Colonic mucosa (tissue), 4 donors: ENCODE measurements at regions not wholly inside any gene's neighbourhood (a gene's known extent, or its start where the extent isn't known, plus 50 kb on each side); places are given as distances from the start of the nearest gene placed in this dataset.

Experiments used
- DNase-seq: peaks from one replicate; pipeline ENCODE4 v3.0.0-alpha.2; 2020
- H3K27ac ChIP-seq: fragments of 200-600 bp; one replicate; pipeline ENCODE4 v1.8.0; 2021
- H3K27me3 ChIP-seq: fragments of 200-600 bp; one replicate; pipeline ENCODE4 v1.8.0; 2021
- H3K36me3 ChIP-seq: fragments of 200-600 bp; one replicate; pipeline ENCODE4 v1.8.0; 2021
- H3K4me1 ChIP-seq: fragments of 200-600 bp; one replicate; pipeline ENCODE4 v1.8.0; 2021; ENCODE audit warnings: mild to moderate bottlenecking
- H3K4me3 ChIP-seq: fragments of 200-600 bp; one replicate; pipeline ENCODE4 v1.8.0; 2021
- H3K9ac ChIP-seq, 2 donors: one replicate each; pipeline ENCODE4 v1.7.0; 2013; ENCODE audit warnings: control low read depth in 2 of 2, low read depth in 2 of 2, low read length in 2 of 2
- H3K9me3 ChIP-seq: fragments of 200-600 bp; one replicate; pipeline ENCODE4 v1.8.0; 2021
- intact Hi-C: fragments of 100-400 bp; cut with DNase I; formaldehyde crosslinking; loops from one replicate; pipeline ENCODE4 v1.14.1; 2022
- TF ChIP-seq, protein P1 (sequence below): fragments of 200-600 bp; IDR thresholded peaks from one replicate; pipeline ENCODE4 v1.8.0; 2022; ENCODE audit warnings: antibody characterized with exemption, mild to moderate bottlenecking
- donor health status: healthy.
- donor health status: DM: no; HTN: no; CAD: no.
- donor health status: DM: no; HTN: no; CAD: no.

DNA sequence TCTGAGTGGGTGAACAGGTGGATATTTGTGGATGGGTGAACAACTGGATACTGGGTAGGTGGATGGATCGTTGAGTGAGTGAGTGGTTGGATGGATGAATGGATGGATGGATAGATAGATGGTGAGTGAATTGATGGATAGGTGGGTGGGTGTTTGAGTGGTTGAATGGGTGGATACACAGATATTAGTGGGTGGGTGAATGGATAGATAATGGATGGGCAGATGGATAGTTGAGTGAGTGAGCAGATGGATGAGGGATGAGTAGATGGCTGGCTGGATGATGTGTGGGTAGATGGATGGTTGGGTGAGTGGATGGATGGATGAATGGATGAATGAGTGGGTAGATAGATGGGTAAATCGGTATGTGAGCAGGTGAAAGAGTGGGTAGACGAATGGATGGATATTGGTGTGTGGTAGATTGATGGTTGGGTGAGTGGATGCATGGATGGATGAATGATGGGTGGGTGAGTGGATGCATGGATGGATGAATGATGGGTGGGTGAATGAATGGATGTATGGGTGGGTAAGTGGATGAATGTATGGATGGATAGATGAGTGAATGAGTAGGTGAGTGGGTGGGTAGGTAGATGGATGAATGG is 406.7 kb downstream of the MN1 start:
- Histone ChIP-seq H3K4me1 (no peaks in the 10 kb centered on the region), H3K36me3 (no peaks in the 10 kb centered on the region), H3K27ac (no peak overlapping the region), H3K9me3 (no peaks in the 10 kb centered on the region), H3K9ac (no peak overlapping the region), H3K4me3 (no peak overlapping the region), H3K27me3 (no peaks in the 10 kb centered on the region)
- TF ChIP-seq, protein P1, sequence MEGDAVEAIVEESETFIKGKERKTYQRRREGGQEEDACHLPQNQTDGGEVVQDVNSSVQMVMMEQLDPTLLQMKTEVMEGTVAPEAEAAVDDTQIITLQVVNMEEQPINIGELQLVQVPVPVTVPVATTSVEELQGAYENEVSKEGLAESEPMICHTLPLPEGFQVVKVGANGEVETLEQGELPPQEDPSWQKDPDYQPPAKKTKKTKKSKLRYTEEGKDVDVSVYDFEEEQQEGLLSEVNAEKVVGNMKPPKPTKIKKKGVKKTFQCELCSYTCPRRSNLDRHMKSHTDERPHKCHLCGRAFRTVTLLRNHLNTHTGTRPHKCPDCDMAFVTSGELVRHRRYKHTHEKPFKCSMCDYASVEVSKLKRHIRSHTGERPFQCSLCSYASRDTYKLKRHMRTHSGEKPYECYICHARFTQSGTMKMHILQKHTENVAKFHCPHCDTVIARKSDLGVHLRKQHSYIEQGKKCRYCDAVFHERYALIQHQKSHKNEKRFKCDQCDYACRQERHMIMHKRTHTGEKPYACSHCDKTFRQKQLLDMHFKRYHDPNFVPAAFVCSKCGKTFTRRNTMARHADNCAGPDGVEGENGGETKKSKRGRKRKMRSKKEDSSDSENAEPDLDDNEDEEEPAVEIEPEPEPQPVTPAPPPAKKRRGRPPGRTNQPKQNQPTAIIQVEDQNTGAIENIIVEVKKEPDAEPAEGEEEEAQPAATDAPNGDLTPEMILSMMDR: no peak
- DNase-seq: no peak
- intact Hi-C loops: no loop called here

DNA sequence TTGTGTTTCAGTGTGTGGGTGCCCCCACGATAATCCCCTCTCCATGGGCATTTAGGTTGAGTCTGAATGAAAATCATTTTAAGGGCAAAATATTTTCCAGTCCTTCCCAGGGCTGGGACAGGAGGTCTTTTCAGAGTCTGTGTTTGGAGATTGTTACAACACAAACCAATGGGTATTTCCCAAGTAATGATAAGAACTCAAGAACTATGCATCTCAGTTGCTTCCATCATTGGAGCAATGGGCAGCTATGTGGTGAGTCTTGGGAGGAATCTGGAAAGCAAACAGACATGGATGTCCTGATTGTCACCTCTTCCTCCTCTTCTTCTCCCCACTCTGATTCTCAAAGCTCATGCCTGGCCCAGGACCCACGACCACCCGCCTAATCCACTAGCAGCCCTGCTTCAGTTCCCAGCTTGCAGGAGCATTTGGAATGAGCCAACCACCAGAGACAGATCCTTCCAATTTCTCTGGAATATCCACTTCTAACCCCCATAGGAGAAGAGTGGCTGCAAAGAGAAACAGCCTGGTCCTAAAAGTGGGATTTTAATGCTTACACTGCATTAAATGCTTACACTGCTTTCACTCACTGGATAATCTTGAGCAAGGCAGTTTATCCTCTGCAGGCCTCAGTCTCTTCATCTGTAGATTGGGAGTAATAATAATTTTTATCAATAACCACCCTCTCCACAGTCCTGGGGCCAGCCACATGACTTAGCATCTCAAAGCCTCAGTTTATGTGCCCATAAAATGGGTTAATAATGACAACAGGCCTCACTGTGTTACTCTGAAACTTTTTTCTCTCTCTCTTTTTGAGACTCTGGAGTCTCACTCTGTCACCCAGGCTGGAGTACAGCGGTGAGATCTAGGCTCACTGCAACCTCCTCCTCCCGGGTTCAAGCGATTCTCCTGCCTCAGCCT is 404.3 kb downstream of the MN1 start:
- Histone ChIP-seq H3K36me3 (no peaks in the 10 kb centered on the region), H3K9me3 (no peaks in the 10 kb centered on the region), H3K27ac (no peak overlapping the region), H3K27me3 (no peaks in the 10 kb centered on the region), H3K4me1 (no peaks in the 10 kb centered on the region), H3K9ac (no peak overlapping the region), H3K4me3 (no peak overlapping the region)
- intact Hi-C loops: no loop called here
- TF ChIP-seq, protein P1: no peak
- DNase-seq: no peak

DNA sequence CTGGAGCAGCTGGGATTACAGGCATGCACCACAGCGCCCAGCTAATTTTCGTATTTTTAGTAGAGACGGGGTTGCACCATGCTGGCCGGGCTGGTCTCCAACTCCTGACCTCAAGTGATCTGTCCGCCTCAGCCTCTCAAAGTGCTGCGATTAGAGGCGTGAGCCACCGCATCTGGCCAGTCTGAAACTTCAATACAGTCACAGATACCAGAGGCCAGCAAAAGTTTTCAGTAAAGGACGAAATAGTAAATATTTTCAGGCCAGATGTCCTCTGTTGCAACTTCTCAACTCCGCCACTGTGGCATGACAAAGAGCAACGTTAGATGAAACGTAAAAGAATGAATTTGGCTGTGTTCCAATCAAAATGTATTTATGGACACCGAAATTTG is 403.6 kb downstream of the MN1 start:
- intact Hi-C loops: no loop called here
- no peak overlapping the region for H3K4me3 ChIP-seq
- H3K27ac ChIP-seq: no peak overlapping the region
- peak; percentile 29 for DNase-seq
- no peaks in the 10 kb centered on the region for H3K27me3 ChIP-seq
- H3K36me3 ChIP-seq: no peaks in the 10 kb centered on the region
- no peaks in the 10 kb centered on the region for H3K4me1 ChIP-seq
- TF ChIP-seq, protein P1: no peak
- H3K9ac ChIP-seq: no peak overlapping the region
- no peaks in the 10 kb centered on the region for H3K9me3 ChIP-seq

DNA sequence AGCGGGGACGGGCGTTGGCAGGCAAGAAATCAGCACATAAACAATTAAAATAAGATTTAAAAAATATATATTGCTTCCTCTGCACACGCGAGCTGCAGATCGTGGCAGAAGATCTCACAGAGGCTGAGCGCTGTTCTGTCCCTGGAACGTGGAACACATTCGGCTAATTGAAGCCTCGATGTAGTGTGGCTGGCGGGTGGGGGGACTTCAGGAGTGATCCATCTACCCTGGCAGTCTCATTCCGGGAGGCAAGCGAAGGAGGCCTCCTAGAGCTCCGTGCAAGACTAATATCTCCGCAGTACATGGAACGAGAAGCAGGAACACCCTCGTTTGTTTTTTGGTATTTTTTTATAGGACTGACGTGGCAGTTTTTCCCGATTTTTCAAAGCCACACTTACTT is 402.4 kb downstream of the MN1 start:
- Histone ChIP-seq H3K4me3 (no peak overlapping the region), H3K27ac (no peak overlapping the region), H3K9me3 (no peaks in the 10 kb centered on the region), H3K4me1 (no peaks in the 10 kb centered on the region), H3K9ac (no peak overlapping the region), H3K27me3 (no peaks in the 10 kb centered on the region), H3K36me3 (no peaks in the 10 kb centered on the region)
- DNase-seq: no peak
- intact Hi-C loops: no loop called here
- TF ChIP-seq, protein P1: no peak

DNA sequence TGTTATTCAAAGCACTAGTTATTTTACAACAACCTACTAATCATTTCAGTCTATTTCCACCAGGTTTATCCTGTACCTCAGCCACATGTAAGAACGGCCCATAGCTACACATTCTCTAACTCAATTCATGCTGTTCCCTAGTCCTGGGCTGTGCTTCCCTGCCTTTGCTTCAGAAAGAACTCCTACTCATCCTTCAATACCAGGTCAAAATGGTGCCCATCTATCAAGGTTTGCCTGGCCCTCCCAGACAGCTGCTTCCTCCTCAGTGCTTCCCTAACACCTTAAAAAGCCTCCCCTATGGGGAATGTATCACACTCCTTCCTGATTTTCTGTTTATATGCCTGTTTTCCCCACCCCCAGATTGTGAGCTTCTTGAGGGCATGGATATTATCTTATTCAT is 400.7 kb downstream of the MN1 start:
- Histone ChIP-seq H3K9ac (no peak overlapping the region), H3K4me1 (no peaks in the 10 kb centered on the region), H3K9me3 (no peaks in the 10 kb centered on the region), H3K27me3 (no peaks in the 10 kb centered on the region), H3K36me3 (no peaks in the 10 kb centered on the region), H3K4me3 (no peak overlapping the region), H3K27ac (no peak overlapping the region)
- TF ChIP-seq, protein P1: no peak
- DNase-seq: no peak
- intact Hi-C loops: no loop called here
